ENCODE measurements at regions not wholly inside any gene's neighbourhood (a gene's known extent, or its start where the extent isn't known, plus 50 kb on each side); places are given as distances from the start of the nearest gene placed in this dataset.

GRCh38 chr5:72628771-72629371, 121.7 kb upstream of the ZNF366 start:
- Histone ChIP-seq H3K27ac (no peak overlapping the region), H3K9me3 (no peaks in the 10 kb centered on the region), H3K36me3 (no peaks in the 10 kb centered on the region), H3K4me3 (no peak overlapping the region), H3K27me3 (no peaks in the 10 kb centered on the region), H3K4me1 (no peaks in the 10 kb centered on the region)
- ATAC-seq, result no peak
- intact Hi-C loops (cut with DNase I), result no loop called here
- WGBS (ENCODE audit: insufficient coverage, low coverage, low lambda C conversion rate, missing lambda C conversion rate), result 70% methylated on average over 2 of the region's 2 CpGs
- DNase-seq, result no peak
- TF ChIP-seq POLR2A (IDR thresholded peaks at IDR 0.05) (no peak), CTCF (IDR thresholded peaks at IDR 0.05) (no peak)

- TF ChIP-seq POLR2A (IDR thresholded peaks at IDR 0.05) (no peak), CTCF (IDR thresholded peaks at IDR 0.05) (no peak)
- Histone ChIP-seq H3K9me3 (no peaks in the 10 kb centered on the region), H3K27ac (no peak overlapping the region), H3K27me3 (no peaks in the 10 kb centered on the region), H3K4me1 (no peaks in the 10 kb centered on the region), H3K4me3 (no peak overlapping the region), H3K36me3 (no peaks in the 10 kb centered on the region)
- ATAC-seq, result no peak
- DNase-seq, result no peak
- intact Hi-C loops (cut with DNase I), result no loop called here
These were observed 118.1 kb upstream of the ZNF366 start for GRCh38 chr5:72625332-72625731.

GRCh38 chr5:72624641-72625236, 117.5 kb upstream of the ZNF366 start:
- no peak for TF ChIP-seq CTCF (IDR thresholded peaks at IDR 0.05)
- TF ChIP-seq POLR2A (IDR thresholded peaks at IDR 0.05), result no peak
- WGBS (ENCODE audit: insufficient coverage, low coverage, low lambda C conversion rate, missing lambda C conversion rate), result 34% methylated on average over 4 of the region's 5 CpGs
- Histone ChIP-seq H3K27me3 (no peaks in the 10 kb centered on the region), H3K27ac (no peak overlapping the region), H3K4me1 (no peaks in the 10 kb centered on the region), H3K9me3 (no peaks in the 10 kb centered on the region), H3K36me3 (no peaks in the 10 kb centered on the region), H3K4me3 (no peak overlapping the region)
- intact Hi-C loops (cut with DNase I), result no loop called here
- DNase-seq (no peak), ATAC-seq (no peak)

GRCh38 chr5:72623936-72624335, 116.7 kb upstream of the ZNF366 start:
- WGBS (ENCODE audit: insufficient coverage, low coverage, low lambda C conversion rate, missing lambda C conversion rate), result 62% methylated on average over 2 of the region's 2 CpGs
- DNase-seq (no peak), ATAC-seq (no peak)
- Histone ChIP-seq H3K9me3 (no peaks in the 10 kb centered on the region), H3K27me3 (no peaks in the 10 kb centered on the region), H3K27ac (no peak overlapping the region), H3K4me1 (no peaks in the 10 kb centered on the region), H3K4me3 (no peak overlapping the region), H3K36me3 (no peaks in the 10 kb centered on the region)
- TF ChIP-seq CTCF (IDR thresholded peaks at IDR 0.05) (no peak), POLR2A (IDR thresholded peaks at IDR 0.05) (no peak)
- intact Hi-C loops (cut with DNase I), result no loop called here

GRCh38 chr5:72623323-72623722, 116.1 kb upstream of the ZNF366 start:
- intact Hi-C loops (cut with DNase I), result no loop called here
- no peak for TF ChIP-seq CTCF (IDR thresholded peaks at IDR 0.05)
- no peak for TF ChIP-seq POLR2A (IDR thresholded peaks at IDR 0.05)
- no peak overlapping the region for H3K27ac ChIP-seq
- H3K4me1 ChIP-seq, result no peaks in the 10 kb centered on the region
- no peak for DNase-seq
- H3K36me3 ChIP-seq, result no peaks in the 10 kb centered on the region
- no peaks in the 10 kb centered on the region for H3K27me3 ChIP-seq
- ATAC-seq, result no peak
- WGBS (ENCODE audit: insufficient coverage, low coverage, low lambda C conversion rate, missing lambda C conversion rate), result 53% methylated on average over 6 of the region's 6 CpGs
- H3K4me3 ChIP-seq, result no peak overlapping the region
- H3K9me3 ChIP-seq, result no peaks in the 10 kb centered on the region

Measured in right lobe of liver (tissue), 6 donors.